Stimulated activated CD4-positive, alpha-beta T cell treated with anti-CD3 and anti-CD28 coated beads, Interleukin-1b, Interleukin-23, amount 100 ng/mL, for 4 hours (primary cell): ENCODE measurements at regions not wholly inside any gene's neighbourhood (a gene's known extent, or its start where the extent isn't known, plus 50 kb on each side); places are given as distances from the start of the nearest gene placed in this dataset.
"Not testable (repeated sequence)": the region's sequence is repeated elsewhere in the genome, so short reads cannot be mapped to it uniquely, and the experiment has no call there.

Source experiments
- DNase-seq, 2 donors: peaks; one replicate each; pipeline ENCODE4 v3.0.0-alpha.2; 2020; ENCODE audit warnings: low read depth in 2 of 2

DNA sequence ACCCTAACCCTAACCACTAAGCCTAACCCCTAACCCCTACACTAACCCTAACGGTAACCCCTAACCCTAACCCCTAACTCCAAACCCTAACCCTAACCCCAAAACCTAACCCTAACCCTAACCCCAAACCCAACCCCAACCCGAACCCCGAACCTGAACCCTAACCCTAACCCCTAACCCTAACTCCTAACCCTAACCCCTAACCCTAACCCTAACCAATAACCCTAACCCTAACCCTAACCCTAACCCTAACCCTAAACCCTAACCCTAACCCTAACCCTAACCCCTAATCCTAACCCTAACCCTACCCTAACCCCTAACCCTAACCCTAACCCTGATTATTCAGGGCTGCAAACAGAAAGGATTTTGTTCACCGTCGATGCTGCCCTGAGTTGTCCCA, 144.6 kb upstream of the DUSP22 start:
- DNase-seq = not testable (repeated sequence)

GRCh38 chr6:148051-148984, 144.0 kb upstream of the DUSP22 start:
- peak; percentile 32 to 51 for DNase-seq

GRCh38 chr6:150147-150546, 142.1 kb upstream of the DUSP22 start:
- not testable (repeated sequence) for DNase-seq

DNA sequence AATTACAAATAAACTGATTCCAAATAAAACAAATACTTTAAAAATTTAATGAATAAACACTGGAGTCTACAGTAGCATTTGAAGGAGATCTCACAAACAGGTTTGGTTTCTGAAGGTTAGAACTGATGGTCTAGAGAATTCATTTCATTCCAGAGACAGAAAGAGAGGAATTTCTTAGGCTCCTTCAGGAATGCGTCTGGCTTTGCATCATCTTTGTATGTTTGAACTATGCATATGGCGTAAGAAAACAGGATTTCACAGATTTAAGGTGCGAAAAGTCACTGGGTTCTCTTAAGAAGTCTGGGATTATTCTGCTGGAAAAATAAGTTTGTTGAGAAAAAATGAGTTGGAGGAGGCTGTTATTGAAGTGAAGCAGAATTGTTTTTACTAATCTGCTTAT, 139.9 kb upstream of the DUSP22 start:
- DNase-seq = not testable (repeated sequence)

- DNase-seq = not testable (repeated sequence)
Measured at GRCh38 chr6:153026-153425, 139.3 kb upstream of the DUSP22 start.

- DNase-seq = not testable (repeated sequence)
Measured at GRCh38 chr6:153867-154266, 138.4 kb upstream of the DUSP22 start.

DNA sequence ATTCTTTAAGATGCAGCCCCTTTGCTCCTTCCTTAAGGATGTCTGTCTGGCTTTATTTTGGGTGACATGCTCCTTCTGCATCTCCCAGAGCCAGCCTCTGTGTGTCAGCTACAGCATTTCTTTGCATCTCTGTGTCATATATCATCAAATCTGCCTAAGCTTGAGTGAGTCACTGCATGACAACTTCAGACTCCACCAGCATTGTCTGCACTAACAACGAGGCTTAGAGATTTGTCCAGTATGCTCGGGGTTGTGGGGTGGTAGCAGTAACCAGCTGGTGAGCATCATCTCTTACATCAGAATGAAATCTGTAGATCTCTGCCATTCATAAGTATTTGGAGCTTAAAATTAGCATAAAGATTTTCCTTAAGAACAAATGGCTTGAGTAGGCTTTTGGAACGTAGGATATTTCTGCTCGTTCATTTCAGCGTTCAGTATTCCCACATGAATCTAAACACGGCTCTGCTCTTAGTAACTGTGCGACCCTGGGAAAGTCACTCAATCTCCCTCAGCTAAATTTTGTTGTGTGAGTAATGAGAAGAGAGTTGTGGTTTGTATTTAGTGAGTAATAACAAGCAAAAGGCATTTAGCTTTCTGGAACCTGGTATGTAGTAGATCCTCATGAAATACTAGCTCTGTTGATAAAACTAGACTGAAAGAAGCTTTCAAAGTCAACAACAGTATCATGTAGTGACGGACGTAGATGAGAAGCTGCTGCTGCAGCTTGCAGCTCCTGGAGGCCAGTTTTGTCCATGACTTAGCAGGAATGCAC, 137.8 kb upstream of the DUSP22 start:
- not testable (repeated sequence) for DNase-seq

DNA sequence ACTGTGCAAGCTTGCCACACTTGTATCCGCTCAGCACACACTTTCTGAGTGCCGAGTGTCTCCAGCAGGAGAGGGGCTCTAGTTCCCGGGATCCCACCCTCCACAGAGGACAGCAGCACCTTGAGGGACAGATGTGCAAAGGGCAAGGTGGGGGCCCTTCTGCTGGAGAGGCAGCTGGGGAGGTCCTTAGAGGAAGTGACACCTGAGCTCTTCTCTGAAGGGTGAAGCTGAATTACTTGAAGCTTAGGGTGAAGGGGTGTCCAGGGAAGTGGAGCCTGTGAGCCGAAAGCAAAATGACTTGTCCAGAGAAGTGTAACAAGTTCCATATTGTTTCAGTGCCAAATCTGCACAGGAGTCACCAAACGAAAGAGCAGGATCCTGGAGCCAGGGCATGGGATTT, 136.3 kb upstream of the DUSP22 start:
- no peak for DNase-seq

DNA sequence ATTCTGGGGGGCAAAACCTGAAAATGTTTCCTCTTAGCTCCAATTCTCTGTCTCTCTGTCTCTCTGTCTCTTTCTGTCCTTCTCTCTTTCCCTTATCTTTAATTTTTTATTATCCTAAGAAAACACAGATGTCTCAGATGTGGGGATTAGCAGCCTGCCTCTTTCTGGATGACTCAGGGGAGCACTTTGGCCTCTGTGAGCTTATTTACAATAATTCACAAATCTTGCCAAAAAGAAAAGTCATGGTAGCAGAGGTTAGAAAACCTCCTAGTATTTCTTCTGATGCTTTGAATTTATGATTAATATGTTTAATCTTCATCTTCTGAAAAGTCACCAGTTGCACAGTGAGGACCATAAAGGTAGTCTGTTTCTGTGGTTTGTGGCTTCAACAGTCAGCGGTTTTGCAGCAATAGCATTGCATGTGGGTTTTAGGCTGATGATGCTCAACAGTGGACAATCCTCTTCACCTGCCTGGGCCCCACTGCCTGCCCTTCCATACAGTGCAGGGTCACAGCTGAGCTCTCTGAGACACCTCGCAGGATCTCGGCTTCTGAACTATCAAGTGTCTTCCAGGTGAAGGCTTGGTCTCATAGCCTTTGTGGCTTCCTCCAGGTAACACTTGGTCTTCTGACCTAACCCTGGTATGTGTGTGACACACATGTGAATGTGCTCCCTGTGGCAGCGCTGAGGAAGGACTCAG, 135.7 kb upstream of the DUSP22 start:
- DNase-seq = not testable (repeated sequence)

DNA sequence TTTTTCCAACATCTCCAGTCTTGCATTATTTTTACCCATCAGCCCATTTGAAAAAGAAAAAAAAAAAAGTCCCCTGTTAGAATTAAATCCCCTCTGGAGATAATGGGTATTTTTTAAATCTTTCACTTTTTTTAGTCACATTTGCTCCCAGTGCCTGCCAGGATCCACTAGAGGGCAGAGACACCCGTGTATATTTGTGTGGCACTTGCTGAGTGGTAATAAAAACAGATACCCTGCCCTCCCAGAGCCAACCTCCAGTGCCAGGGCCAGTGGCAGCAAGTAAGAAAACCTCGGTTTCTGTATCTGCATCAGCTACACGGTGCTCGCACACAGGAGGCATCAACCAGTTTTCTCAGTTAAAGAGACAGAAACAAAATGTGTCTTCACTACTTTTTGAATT, 135.1 kb upstream of the DUSP22 start:
- DNase-seq = not testable (repeated sequence)

DNA sequence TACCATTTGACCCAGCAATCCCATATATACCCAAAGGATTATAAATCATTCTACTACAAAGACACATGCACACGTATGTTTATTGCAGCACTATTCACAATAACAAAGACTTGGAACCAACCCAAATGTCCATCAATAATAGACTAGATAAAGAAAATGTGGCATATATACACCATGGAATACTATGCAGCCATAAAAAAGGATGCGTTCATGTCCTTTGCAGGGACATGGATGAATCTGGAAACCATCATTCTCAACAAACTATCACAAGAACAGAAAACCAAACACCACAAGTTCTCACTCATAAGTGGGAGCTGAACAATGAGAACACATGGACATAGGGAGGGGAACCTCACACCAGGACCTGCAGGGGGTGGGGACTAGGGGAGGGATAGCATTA, 130.6 kb upstream of the DUSP22 start:
- not testable (repeated sequence) for DNase-seq

GRCh38 chr6:164720-165119, 127.6 kb upstream of the DUSP22 start:
- DNase-seq = no peak

DNA sequence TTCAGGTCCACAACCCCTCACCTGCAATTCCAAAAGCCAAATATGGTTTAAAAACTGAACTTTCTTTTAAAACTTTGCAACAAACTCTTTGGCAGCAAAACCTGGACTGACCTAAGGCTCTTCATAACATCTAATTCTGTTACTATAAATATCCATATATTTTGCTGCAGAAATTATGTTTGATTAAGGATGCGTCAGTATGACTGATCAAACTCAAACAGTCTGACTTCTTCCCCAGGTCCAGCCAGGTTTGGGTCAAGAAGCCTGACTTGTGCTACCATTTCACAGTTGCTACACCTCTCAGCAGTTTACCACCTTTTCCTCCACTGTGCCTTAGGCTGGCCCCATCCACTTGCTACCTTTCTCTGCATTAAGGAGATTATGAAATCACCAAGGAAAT, 127.0 kb upstream of the DUSP22 start:
- no peak for DNase-seq

DNA sequence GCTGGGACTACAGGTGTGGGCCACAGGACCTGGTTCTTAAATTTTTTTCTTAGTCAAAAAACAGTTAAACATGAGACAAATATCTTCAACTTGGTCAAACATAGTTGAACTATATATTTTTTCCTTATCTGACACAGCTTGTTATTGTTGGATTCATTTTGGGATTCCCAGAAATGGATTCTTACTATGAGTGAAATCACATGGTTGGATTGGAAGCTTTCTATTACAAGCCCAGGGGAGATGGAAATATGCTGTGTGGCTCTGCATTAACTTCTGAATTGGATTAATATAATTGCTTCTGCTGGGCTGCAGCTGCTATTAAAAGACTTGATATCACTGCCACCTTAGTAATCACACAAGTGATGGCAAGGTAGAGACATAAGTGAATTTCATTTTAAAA, 126.4 kb upstream of the DUSP22 start:
- DNase-seq = no peak

- no peak for DNase-seq
Measured at GRCh38 chr6:168865-169455, 123.3 kb upstream of the DUSP22 start.

GRCh38 chr6:174036-174435, 118.3 kb upstream of the DUSP22 start:
- no peak for DNase-seq

DNA sequence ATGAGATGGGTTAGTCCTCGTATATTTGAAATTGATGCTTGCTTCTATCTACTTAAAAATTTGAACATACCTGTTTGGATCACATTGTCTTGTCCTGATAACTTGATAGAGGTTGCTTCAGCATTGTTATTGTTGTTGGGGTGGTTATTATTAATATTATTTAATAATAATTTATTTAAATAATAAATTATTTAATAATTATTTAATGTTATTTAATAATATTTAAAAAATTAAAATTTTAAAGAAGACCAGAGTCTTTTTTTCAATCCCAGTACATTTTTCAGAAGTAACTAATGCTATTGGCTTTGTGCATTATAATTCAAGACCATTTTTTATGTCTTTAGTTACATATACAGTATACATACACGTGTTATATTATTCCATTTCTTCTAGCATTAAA, 116.6 kb upstream of the DUSP22 start:
- DNase-seq = no peak

GRCh38 chr6:176766-177165, 115.5 kb upstream of the DUSP22 start:
- DNase-seq = no peak

DNA sequence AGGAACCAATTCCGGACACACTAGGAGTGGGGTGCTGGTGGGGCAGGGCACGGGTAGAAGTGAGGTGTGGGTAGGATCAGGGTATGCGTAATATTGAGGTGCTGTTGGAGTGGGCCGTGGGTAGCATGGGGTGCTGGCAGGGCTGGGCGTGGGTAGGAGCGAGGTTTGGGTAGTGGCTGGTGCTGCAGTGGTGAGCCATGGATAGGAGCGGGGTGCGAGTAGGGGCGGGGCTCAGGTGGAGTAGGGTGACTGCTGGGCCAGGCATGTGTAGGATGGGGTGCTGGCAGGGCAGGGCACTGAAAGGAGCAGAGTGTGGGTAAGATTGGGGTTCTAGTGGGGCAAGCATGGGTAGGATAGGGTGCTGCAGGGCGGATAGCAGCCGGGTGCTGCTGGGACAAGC, 114.2 kb upstream of the DUSP22 start:
- no peak for DNase-seq

DNA sequence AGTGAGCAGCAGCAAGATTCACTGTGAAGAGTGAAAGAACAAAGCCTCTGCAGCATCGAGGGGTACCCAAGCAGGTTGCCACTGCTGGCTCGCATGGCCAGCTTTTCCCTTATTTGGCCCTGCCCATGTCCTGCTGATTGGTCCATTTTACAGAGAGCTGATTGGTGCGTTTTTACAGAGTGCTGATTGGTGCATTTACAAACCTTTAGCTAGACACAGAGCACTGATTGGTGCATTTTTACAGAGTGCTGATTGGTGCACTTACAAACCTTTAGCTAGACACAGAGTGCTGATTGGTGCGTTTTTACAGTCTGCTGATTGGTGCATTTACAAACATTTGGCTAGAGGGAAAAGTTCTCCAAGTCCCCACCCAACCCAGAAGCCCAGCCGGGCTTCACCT, 113.4 kb upstream of the DUSP22 start:
- DNase-seq = not testable (repeated sequence)

- no peak for DNase-seq
Measured at GRCh38 chr6:179340-179950, 112.8 kb upstream of the DUSP22 start.
